Right lobe of liver (tissue), 4 donors: ENCODE measurements at regions not wholly inside any gene's neighbourhood (a gene's known extent, or its start where the extent isn't known, plus 50 kb on each side); places are given as distances from the start of the nearest gene placed in this dataset.

Experiments used
- CTCF ChIP-seq, 4 donors: fragments of 200-600 bp in 3 of 4; fragments of 450-650 bp in 1 of 4; IDR thresholded peaks; one replicate each; pipeline versions ENCODE4 v1.5.1 to v1.8.0; 2016 to 2022; ENCODE audit warnings: antibody characterized with exemption in 4 of 4, mild to moderate bottlenecking in 2 of 4
- POLR2A ChIP-seq: fragments of 450-650 bp; IDR thresholded peaks from one replicate; pipeline ENCODE4 v1.6.1; 2017; ENCODE audit warnings: antibody characterized with exemption, mild to moderate bottlenecking
- donor health status: DM: no; HTN: no; CAD: no.
- donor health status: DM: no; HTN: no; CAD: no.
- donor health status: DM: no; HTN: yes; CAD: no.

DNA sequence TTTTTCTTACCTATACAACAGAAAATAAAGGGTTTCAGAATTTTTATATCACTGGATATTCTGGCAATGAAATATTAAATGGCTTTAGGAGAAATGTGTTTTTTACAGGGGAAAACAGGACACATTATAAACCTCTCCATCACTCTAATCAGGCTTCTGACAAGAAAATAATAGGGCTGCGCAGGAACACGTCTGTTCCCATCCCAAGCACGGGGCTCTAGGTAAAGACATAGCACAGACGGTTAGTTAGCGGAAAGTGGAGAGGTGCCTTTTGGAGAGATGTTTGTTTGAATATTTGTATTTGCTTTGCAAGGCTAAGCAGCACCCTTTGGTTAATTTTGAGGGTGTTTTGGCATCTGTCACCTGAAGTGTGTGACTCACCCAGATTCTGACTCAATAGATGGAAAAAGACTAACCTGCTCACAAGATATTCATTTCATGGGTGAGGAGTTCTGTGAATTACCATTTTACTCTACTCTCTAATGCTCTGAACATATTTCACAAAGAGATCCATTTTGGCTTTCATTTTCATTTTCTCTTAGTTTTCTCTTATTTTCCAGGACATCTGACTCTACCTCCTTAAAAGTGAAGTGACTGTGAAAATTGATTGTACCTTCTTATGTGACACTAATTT is 174.5 kb upstream of the AKR1E2 start:
- TF ChIP-seq CTCF (IDR thresholded peaks at IDR 0.05) (no peak), POLR2A (no peak)
